NCI-H1092 (cell line): ENCODE measurements at regions not wholly inside any gene's neighbourhood (a gene's known extent, or its start where the extent isn't known, plus 50 kb on each side); places are given as distances from the start of the nearest gene placed in this dataset.
"Not testable (repeated sequence)": the region's sequence is repeated elsewhere in the genome, so short reads cannot be mapped to it uniquely, and the experiment has no call there.

Source experiments
- DNase-seq: peaks from one replicate; lab custom pipeline; 2025; lab: John Stamatoyannopoulos, UW

DNA sequence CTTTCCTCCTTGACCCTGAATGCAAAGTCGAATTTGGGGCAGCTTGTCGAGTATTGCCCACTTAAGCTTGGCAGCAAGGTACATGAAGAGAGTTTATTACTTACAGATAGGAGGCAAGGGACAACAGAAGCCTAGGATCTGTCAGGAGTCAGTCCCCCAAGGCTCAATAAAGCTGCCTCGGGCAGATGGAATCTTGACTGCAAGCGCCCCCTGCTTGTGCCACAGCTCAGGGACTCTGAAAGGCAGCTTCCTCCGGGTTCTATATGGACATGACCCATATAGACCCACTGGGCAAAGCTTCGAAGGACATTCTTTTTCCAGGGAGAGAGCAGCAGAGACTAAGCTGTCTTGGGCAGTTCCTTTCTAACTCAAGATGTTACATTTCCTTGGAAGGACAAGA lies 971.5 kb downstream of the EFNA5 start:
- DNase-seq, result no peak

DNA sequence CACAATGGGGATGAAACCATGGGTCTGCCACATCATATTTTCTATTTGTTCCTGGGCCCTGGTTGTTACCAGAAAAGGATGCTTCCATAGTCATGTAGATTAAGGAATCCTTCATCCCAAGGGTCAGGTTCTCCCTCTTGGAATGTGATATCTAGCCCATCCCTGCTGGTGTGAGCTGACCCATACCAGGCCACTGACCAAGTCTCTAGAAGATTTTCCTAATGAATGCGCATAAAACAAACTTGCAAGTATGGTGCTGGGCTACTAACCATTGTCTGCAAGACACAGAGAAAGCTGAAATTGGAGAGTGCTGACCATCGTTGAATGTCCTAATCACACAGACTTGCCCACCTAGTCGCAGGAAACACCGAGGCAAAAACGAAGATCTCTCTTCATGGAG lies 972.6 kb downstream of the EFNA5 start:
- no peak for DNase-seq

DNA sequence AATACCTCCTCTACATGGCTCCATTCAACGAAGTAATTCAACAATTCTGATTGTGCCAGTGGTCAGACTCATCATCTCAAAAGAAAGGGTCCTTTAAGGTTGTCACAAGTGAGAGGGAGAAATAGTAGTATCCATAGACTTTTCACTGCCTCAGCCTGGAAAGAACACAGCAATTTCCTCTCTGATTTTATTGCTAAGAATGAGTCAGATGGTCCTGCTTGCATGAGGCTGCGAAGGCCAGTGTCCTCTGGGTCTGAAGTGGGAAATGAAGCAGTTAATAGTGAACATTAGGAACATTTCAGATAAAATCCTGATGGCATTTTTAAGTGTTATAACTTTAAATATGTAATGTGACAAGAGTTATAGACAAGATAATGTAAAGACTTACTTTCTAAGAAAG lies 979.0 kb downstream of the EFNA5 start:
- no peak for DNase-seq

DNA sequence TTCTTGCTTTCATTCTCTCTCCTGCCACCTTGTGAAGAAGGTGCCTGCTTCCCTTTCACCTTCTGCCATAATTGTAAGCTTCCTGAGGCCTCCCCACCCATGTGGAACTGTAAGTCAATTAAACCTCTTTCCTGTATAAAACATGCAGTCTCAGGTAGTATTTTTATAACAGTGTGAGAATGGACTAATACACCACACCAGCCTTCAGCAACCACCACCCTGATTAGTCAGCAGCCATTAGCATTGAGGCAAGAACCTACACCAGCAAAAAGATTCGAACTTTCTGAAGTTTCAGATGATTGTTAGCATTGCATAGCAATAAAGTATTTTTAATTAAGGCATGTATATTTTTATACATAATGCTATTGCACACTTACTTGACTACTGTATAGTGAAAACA lies 980.2 kb downstream of the EFNA5 start:
- DNase-seq, result no peak

DNA sequence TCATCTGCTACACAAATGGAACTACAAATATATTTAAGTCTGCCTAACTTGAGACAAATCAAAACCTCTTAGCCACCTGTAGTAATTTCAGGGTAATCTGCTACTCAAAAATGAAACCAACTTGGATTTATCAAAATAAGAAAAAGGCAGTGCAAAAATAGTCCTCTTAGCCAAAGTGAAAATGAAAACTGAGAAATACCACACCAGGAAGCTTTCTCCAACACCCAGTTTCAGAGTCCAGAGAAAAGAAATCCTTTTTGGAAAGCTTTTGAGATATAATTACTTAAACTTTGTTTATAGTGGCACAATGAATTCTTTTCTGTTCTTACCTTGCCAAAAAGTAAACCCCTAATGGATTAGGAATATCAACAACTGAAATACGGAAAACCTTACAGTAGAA lies 990.4 kb downstream of the EFNA5 start:
- DNase-seq, result no peak

DNA sequence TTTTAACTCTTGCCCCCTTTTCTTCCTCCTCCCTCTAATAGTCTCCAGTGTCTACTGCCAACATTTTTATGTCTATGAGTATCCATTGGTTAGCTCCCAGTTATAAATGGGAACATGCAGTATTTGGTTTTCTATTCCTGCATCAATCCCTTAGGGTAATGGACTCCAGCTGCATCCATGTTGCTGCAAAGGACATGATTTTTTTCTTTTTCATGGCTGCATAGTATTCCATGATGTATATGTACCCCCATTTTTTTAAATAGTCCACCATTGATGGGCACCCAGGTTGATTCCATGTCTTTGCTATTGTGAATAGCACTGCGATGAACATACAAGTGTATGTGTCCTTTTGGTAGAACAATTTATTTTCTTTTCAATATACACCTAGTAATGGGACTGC lies 993.7 kb downstream of the EFNA5 start:
- DNase-seq, result no peak

DNA sequence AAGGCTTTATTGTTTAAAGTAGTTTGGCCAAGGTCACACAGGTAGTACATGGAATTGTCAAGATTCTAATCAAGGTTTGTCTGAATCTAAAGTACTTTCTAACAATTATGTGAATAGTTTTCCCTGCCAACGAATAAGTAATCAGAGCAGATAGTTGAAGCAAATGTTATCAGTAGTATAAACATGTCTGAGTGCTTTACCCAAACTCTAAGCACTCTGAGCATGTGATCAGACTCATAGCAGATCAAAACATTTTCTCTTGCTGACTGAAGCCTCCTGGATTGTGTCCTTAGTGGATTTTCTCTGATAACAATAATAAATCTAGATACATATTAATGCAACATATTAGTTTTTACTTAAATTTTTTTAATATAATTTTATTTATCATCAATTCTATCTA lies 995.0 kb downstream of the EFNA5 start:
- no peak for DNase-seq

DNA sequence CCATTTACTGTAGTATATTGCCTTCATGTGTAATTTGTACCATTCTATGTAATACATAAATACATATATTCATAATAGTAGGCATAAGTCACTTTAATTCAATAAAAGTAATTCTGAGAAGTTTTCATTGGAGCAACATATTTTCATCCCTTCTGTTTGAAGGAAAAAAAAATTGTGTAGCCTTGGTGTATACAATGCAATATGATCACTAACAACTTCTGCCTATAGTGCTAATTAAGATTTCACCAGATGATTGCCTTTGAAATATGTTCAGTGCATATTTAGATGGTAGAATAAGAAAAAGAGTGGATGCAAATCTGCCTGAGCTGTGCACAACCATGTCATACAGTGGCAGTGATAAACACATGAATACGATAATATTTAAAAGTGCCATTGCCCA lies 996.8 kb downstream of the EFNA5 start:
- DNase-seq, result no peak

DNA sequence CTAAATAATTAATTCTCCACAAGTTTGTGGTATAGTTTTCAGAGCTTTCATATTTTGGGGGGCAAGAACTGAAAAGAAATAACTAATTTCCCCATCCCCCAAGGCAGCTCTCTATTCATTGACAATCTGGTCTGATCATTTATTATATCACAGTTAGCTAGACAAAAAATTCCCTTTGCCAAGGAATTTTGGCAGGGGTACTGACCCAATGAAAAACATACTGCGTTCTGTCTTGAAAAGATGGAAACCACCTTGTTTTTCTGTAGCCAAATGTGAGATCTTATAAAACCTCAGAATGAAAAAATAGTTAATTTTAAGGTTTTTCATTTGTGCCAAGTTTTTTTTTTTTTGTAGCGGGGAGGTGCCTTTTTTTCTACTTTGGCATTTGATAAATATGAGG lies 1008.9 kb downstream of the EFNA5 start:
- no peak for DNase-seq

DNA sequence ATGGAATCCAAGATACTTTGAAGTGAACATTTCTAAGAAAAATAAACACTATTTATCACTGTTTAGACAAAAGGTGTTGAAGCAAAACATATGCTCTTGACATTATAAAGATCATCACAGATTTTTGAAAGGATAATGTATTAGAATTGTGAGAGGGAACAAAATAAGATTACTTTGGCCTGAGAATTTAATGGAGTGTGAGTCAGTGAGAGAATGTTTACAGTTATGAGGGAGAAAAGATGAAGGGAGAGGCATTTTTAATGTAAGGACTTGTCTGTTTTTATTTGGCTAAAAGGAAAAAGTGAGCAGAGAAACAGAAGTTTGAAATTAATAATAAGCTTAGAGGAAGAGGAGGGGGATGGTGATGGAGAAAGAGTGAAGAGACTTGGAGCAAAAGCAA lies 1010.1 kb downstream of the EFNA5 start:
- no peak for DNase-seq

DNA sequence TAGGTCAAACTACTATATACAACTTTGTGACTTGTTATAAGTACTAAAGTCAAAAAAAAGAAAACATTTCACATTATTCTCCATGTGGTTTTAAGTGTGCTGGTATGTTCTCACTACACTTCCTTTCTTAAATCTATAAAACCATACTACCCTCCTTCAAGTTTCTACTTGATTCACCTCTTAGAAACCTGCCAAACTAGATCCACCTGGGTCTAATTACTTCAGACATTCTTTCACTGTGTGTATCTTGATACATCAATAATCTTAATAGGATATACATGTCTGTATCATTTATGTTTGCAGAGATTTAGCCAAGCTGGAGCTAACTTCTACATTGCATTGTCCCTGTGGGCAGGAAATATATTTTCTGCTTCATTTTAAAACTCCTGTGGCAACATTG lies 1012.6 kb downstream of the EFNA5 start:
- no peak for DNase-seq

DNA sequence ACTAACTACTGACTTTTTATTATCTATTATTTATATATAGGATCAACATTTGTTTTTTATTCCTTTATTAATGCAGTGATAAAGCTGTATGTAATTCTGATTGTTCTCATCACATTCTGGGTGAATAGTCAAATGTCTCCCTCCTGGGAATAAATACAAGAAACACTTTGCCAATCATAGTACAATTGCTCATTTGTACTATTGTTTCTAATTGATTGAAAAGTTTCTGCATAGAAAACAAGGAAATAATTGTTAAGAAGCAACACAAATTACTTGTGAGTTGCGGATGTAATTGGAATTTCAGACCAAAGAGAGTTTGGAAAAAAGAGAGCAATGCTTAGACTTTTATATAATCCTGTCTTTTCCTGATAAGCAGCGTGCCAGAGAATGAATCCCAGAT lies 1013.9 kb downstream of the EFNA5 start:
- DNase-seq, result no peak

DNA sequence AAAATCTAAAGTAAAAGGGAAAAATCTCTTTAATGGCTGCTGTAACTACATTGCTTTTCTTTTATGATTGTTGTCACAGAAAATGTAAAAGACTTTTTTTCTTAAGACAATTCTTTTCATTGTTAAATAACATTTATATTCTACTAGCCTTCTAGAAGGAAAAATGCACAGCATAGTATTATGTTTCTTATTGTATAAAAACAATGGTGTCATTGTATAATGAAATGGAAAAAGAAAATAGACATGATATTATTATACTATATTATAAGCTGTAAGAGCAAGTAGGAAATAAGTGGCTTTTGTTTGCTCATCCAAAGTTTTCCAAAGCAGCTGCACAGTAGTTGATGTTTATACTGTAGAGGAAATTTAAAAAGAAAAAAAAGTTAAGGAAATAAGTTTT lies 1021.7 kb downstream of the EFNA5 start:
- DNase-seq, result no peak

DNA sequence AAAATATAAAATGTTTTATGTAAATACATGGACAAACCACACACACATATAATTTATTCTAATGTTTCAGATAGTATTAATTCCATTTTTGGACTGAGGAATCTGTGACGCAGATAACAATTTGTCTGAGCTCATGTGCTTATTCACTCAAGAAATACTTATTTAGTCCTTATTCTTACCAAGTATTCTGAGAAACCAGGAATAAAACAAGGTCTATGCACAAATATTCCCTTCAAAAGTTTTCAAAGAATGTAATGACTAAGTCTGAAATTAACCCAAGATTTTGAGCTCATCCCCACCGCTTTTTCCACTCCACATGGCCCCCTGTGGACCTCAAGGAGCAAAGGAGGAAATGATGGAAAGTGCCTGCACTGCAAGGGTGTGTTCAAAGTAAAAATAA lies 1022.3 kb downstream of the EFNA5 start:
- no peak for DNase-seq

DNA sequence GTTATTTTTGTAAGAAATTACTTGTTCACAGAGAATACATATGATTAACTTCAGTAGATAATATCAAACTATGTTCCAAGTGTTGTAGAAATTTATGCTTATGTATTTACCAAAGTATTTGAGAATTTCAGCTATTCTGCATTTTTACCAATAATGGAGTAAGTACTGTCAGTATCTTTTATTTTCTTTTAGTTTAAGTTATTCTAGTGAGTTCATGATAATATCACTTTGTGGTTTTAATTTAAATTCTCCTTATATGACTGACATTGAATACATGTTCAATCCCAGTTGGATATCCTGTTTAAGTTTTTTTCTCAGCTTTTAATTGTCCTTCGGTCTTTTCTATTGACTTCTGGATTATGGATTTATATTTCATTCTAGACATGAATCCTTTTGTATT lies 1024.6 kb downstream of the EFNA5 start:
- no peak for DNase-seq

DNA sequence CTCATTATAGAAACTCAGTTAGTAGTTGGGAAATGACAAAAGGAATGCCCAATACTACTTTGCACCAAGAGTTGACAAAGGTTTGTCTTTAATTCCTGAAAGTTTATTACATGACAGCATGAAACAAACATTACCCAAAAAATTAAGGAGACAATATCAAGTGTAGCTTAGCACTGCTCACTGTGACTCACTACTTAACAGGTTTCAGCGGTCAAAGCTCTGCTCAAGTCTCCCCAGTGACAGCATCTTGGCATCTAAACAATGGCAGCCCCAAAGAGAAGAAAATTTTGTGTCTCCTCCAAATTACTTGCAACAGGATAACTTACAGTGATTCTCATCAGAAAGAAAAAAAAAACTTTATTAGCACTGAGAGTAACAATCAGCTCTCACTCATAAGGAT lies 1030.2 kb downstream of the EFNA5 start:
- DNase-seq, result no peak

DNA sequence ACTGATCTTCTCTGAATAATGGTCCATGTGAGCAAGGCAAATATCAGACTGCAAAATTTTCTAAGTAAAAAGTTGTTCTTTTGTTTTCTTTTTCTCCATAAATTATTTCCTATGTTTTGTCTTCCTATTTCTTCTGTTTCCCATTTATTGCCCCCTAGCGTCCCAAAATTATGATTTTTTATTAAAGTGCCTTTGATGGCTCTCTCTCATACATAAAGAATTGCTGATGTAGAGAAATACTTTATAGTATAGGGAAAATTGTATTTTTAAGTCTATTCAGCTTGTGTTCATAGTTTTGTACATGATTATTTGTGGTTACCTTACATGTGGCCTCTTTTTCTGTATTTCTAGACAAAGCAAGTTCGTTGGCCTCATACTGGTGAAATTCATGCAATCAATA lies 1031.2 kb downstream of the EFNA5 start:
- no peak for DNase-seq

DNA sequence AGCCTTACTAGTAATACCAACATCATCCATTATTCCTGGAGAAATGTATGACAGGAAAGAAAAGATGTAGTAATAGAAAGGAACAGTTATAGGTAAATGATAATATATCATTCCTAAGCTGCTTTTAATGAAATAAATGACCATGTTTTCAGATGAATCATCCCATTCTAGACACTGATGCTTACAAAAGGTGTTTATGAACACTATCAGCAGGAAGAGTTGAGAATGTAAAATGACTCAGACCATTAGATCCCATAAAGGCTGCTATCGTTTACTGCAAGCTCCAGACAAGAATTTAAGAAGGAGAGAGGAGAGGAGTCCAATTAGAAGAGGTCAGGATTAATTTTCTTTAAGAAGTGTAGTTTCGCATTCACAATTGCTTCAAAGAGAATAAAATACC lies 1033.5 kb downstream of the EFNA5 start:
- no peak for DNase-seq

DNA sequence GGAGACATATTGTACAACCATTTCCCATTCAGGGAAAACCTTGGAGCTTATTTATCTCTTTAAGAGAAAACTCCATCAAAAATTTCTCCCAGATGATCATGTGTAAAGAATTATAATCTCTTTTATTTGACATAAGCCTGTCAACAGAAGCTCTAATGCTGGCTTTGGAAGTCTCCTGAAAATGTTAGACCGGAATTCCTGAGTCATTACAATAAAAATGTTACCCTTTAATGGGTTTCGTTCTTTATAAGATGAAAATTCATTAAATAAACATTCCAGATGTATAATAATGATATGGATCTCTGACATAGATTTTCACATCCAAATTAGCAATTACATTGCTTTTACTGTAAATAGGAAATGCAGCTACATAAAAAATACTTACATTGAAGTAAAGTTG lies 1036.4 kb downstream of the EFNA5 start:
- DNase-seq, result no peak

DNA sequence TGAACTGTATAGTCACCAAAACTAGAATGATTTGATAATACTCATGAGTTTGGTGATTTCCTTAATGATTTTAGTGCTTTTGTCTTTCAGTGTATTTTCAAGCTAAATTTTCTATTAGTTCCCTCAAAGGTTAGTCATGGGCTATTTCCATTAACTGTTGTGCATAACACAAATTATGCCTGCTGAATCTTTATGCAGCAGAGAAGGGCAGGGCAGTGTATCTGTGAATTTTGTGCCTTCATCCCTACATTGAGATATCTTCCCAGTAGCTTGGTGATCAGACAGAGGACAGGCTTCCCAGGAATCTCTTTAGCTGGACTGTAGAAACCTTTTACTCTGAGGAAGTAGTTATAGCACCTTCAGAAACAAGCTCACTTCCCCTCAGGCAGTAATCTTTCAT lies 1036.9 kb downstream of the EFNA5 start:
- DNase-seq, result no peak

DNA sequence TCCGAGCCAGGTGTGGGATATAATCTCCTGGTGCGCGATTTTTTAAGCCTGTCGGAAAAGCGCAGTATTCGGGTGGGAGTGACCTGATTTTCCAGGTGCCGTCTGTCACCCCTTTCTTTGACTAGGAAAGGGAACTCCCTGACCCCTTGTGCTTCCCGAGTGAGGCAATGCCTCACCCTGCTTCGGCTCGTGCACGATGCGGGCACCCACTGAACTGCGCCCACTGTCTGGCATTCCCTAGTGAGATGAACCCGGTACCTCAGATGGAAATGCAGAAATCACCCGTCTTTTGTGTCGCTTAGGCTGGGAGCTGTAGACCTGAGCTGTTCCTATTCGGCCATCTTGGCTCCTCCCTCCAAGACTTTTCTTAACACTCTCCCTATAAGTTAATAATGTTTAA lies 1042.3 kb downstream of the EFNA5 start:
- DNase-seq, result not testable (repeated sequence)

DNA sequence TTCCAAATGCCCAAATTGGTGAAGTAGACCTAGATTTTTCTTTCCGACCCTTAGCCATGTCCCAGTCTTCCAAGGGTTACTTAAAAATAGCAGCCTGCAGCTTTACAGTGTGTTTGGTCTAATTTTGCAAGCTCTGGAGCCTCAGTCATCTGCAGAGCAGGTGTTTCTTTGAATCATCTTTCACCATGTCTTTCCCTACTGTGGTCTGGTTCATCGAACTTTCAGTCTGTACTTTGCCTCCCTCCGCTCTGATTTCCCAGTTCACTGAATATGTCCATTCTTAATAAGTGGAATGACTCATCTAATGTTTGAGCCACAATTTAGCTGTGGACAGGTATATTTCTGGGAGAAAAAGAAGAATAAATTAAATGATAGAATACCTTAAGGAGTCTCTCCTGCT lies 1060.7 kb downstream of the EFNA5 start:
- DNase-seq, result no peak

DNA sequence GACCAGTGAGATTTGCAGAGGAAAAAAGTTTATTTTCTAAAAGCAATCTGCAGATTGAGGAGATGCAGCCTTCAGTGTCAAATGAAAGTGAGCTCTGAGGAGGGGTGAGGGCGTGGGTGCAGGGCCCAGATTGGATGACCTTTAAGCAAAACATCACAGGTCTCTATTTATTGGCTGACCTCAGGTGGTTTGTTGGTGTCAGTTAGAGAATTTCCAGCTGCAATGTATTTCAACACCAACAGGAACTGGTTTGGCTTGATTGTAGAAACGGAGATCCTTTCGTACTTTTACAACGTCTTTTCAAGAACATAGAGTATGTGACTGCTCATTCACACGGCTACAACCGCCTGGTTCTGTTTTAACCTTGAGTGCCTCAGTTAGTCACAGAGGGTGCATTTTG lies 1069.1 kb downstream of the EFNA5 start:
- DNase-seq, result no peak

DNA sequence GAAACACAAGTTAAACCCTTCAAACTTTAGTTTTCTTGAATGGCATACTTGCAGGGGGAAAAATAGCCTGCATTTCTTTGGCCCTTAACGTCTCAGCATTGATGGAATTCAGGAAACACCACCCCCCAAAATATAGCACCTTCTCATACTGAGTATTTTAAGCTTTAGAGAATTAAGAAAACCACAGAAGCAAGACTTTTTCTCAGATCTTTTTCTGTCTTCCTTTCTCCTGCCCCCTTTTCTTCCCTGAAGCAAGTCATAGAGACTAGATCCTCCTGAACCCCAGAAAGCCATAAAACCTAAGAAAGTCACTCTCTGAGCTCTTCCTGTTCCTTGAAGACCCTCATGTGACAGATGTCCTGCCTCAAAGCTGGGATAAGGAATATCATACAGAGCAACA lies 1069.9 kb downstream of the EFNA5 start:
- DNase-seq, result no peak

DNA sequence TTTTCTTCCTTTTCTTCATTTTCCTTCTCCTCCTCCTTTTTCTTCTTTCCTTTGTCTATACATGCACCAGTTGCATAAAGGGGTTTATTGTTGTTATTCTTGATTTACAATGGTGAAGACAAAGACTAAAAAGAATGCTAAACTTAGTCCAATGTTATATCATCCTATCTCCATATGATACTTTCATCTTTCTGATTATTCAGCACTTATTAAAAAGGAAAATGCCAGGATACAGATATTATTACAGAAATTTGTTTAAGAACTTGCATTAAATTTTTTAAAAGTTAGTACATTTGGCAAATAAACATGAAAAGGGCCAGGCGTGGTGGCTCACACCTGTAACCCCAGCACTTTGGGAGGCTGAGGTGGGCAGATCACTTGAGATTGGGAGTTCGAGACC lies 1074.9 kb downstream of the EFNA5 start:
- no peak for DNase-seq
